Activated CD8-positive, alpha-beta memory T cell treated with anti-CD3 and anti-CD28 coated beads, Interleukin-2, amount 10 ng/mL, durations not matched to agents 7 days and 5 days (primary cell): ENCODE measurements at regions not wholly inside any gene's neighbourhood (a gene's known extent, or its start where the extent isn't known, plus 50 kb on each side); places are given as distances from the start of the nearest gene placed in this dataset.

Experiments
- ATAC-seq: fragments of 150-1000 bp; cut with Tn5 transposase; one replicate; pipeline ENCODE4 v1.10.0; 2021; ENCODE audit warnings: moderate library complexity
- CTCF ChIA-PET: fragments of 350-600 bp; sonication (Branson Sonifier 250); formaldehyde crosslinking; loops from one replicate; lab custom pipeline; 2021; ENCODE audit warnings: antibody characterized with exemption; lab: Charles Lee
- DNase-seq: peaks from one replicate; pipeline ENCODE4 v3.0.0-alpha.2; 2020
- H3K27ac Mint-ChIP-seq: one replicate; pipeline ENCODE4 v1.8.0; 2021; ENCODE audit warnings: mild to moderate bottlenecking, mixed read lengths
- H3K27me3 Mint-ChIP-seq: one replicate; pipeline ENCODE4 v1.8.0; 2021; ENCODE audit warnings: mixed read lengths
- H3K36me3 Mint-ChIP-seq: one replicate; pipeline ENCODE4 v1.8.0; 2021; ENCODE audit warnings: mild to moderate bottlenecking, mixed read lengths
- H3K4me1 Mint-ChIP-seq: one replicate; pipeline ENCODE4 v1.8.0; 2021; ENCODE audit warnings: mixed read lengths
- H3K4me3 Mint-ChIP-seq: one replicate; pipeline ENCODE4 v1.8.0; 2021; ENCODE audit warnings: mild to moderate bottlenecking, moderate library complexity, mixed read lengths
- H3K9me3 Mint-ChIP-seq: one replicate; pipeline ENCODE4 v1.8.0; 2022; ENCODE audit warnings: low read depth, mixed read lengths

DNA sequence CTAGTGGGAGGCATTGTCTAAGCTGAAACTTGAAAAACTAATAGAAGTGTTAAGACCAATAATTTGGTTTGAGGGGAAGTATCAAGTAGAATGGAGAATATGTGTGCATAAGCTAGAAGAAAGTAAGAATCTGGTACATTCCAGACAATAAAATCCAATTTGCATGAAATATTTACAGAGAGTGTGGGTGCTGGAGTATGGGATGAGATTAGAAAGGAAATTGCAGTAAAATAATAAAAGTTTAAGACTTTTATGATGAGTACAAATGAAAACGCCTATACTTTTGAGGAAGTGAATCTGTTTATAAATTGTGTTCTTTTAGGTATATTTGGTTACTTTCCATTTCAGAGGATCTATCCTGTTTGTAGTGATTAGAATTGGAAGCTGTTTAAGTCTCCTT, 165.4 kb upstream of the TNC start:
- no peak for ATAC-seq
- H3K27ac Mint-ChIP-seq = no peak overlapping the region
- CTCF ChIA-PET = no interaction called here
- no peaks in the 10 kb centered on the region for H3K36me3 Mint-ChIP-seq
- DNase-seq = no peak
- peaks cover 20% of the 10 kb centered on the region for H3K27me3 Mint-ChIP-seq
- H3K4me1 Mint-ChIP-seq = no peaks in the 10 kb centered on the region
- no peak overlapping the region for H3K4me3 Mint-ChIP-seq
- no peaks in the 10 kb centered on the region for H3K9me3 Mint-ChIP-seq

DNA sequence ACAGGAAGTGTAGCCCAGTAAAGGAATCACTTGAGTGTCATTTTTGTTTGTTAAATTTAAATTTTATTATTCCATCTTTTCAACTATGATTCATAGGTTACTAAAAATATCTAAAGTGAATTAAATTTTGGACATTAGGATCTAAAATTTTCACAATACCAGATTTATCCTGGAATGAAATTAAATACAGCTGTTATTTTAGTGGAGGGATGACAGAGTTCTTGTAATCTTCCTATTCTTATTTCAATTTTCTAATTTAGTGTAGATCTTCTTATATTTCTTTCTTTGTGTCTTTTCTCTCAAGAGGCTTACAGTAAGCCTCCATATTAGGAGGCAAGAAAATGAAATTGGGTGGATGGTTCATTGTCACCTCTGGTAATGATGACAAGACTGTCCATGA, 167.9 kb upstream of the TNC start:
- no peaks in the 10 kb centered on the region for H3K36me3 Mint-ChIP-seq
- ATAC-seq = no peak
- DNase-seq = no peak
- CTCF ChIA-PET = no interaction called here
- no peaks in the 10 kb centered on the region for H3K9me3 Mint-ChIP-seq
- H3K4me3 Mint-ChIP-seq = no peak overlapping the region
- H3K4me1 Mint-ChIP-seq = no peaks in the 10 kb centered on the region
- H3K27ac Mint-ChIP-seq = no peak overlapping the region
- peaks cover 7% of the 10 kb centered on the region for H3K27me3 Mint-ChIP-seq

DNA sequence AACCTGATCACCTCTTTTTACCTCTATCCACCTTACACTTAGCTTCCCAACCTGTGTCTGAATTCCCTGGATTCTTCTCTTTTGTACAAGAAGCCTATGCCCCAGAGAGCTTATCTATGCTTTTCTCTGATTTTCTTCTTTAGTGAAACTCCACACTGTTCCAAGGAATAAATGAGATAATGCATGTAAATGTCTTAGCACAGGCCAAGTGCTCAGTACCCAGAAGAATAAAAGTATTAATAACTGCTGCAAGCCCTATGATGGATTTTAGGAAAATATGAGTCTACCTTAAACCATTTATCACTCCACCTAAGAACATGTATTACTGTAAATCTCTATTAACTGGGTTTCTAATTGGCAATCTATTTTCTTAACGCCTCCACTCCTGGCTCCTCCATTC, 168.5 kb upstream of the TNC start:
- CTCF ChIA-PET = no interaction called here
- no peaks in the 10 kb centered on the region for H3K9me3 Mint-ChIP-seq
- H3K4me1 Mint-ChIP-seq = no peaks in the 10 kb centered on the region
- H3K36me3 Mint-ChIP-seq = no peaks in the 10 kb centered on the region
- no peak overlapping the region for H3K4me3 Mint-ChIP-seq
- DNase-seq (no peak), ATAC-seq (no peak)
- H3K27ac Mint-ChIP-seq = no peak overlapping the region
- peaks cover 7% of the 10 kb centered on the region for H3K27me3 Mint-ChIP-seq

GRCh38 chr9:115289757-115290208, 171.8 kb upstream of the TNC start:
- Mint-ChIP-seq H3K4me1 (no peaks in the 10 kb centered on the region), H3K9me3 (no peaks in the 10 kb centered on the region)
- CTCF ChIA-PET = no interaction called here

DNA sequence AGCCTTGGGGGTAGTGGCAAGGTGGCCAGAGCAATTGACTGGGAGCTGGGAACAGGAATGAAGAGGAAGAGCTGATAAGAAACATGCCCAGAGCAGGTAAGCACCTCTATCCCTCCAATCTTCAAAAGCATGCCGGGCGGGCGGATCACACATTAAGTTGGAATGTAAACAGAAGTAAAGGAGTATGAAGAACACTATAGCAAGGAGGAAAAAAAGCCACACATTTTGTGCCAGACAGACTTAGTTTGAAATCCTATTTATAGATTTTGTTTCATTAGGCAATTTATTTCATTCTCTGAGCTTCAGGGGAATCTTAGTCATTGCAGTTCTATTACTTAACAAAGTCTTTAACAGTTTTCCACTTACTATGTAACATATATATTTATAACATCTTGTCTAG, 173.9 kb upstream of the TNC start:
- H3K4me1 Mint-ChIP-seq = no peaks in the 10 kb centered on the region
- no peak overlapping the region for H3K4me3 Mint-ChIP-seq
- H3K27ac Mint-ChIP-seq = no peak overlapping the region
- CTCF ChIA-PET = no interaction called here
- ATAC-seq = no peak
- DNase-seq = no peak
- no peaks in the 10 kb centered on the region for H3K36me3 Mint-ChIP-seq
- no peaks in the 10 kb centered on the region for H3K9me3 Mint-ChIP-seq
- no peaks in the 10 kb centered on the region for H3K27me3 Mint-ChIP-seq

More at GRCh38 chr9:115289757-115290208, 171.8 kb upstream of the TNC start:
- Mint-ChIP-seq H3K27me3 (peaks cover 6% of the 10 kb centered on the region), H3K4me3 (no peak overlapping the region), H3K27ac (no peak overlapping the region), H3K36me3 (no peaks in the 10 kb centered on the region)
- ATAC-seq = no peak
- DNase-seq = no peak

DNA sequence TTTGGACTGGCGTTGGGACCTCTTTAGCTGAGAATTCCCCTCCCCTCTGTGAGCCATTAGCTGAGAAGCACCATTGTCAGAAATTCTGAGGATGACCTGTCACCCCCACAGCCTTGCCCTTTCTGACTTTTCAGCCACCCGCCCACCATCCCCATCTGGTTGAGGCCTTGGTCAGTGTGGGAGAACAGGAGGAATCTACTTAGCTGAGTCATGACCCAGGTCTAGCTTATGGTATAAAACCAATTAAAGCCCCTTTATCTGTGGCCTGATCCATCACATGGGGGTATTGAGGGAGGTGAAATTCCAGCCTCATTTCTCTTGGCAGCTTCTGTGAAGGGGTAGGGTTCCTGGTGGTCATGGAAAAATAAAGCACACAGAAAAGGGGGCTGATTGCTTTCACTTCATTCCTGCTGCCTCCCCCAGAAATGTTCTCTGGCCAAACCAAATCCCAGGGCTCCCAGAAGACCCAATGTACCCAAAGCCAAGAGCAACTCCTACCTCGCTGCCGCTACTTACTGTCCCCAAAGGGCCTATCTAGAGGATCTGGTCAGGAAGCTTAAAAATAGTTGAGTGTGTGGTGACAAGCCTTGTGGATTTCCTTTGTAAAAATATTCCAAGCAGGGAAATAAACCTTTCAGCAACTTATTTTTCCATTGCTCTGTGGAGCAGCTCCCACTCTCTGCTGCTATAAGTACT, 174.8 kb upstream of the TNC start:
- ATAC-seq (no peak), DNase-seq (no peak)
- H3K9me3 Mint-ChIP-seq = no peaks in the 10 kb centered on the region
- H3K36me3 Mint-ChIP-seq = no peaks in the 10 kb centered on the region
- H3K4me3 Mint-ChIP-seq = no peak overlapping the region
- H3K27me3 Mint-ChIP-seq = no peaks in the 10 kb centered on the region
- H3K4me1 Mint-ChIP-seq = no peaks in the 10 kb centered on the region
- H3K27ac Mint-ChIP-seq = no peak overlapping the region
- CTCF ChIA-PET = no interaction called here

DNA sequence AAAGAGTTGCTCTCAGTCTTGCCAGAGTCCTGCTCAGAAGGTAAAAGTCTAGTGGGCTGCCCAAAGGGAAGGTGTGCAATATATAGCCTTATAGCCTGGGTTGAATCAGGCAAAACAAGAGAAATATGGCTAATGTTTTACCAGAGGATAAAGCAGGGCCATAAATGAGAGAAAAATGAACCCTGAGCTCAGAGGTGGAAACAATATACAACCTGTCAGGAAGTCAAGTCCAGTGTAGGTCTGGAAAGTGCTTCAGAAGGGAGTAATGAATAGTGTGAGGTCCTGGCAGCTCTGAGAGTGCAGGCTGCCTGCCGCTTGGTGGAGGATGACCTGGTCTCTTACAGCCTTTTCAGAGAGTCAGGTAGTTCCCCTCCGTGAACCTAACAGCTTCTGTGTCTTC, 177.8 kb upstream of the TNC start:
- peaks cover 3% of the 10 kb centered on the region for H3K27me3 Mint-ChIP-seq
- no peak for ATAC-seq
- no peaks in the 10 kb centered on the region for H3K36me3 Mint-ChIP-seq
- no peak overlapping the region for H3K4me3 Mint-ChIP-seq
- H3K27ac Mint-ChIP-seq = no peak overlapping the region
- CTCF ChIA-PET = no interaction called here
- H3K4me1 Mint-ChIP-seq = no peaks in the 10 kb centered on the region
- H3K9me3 Mint-ChIP-seq = no peaks in the 10 kb centered on the region
- DNase-seq = no peak

- ATAC-seq (no peak), DNase-seq (no peak)
- H3K4me3 Mint-ChIP-seq = no peak overlapping the region
- CTCF ChIA-PET = no interaction called here
- peaks cover 3% of the 10 kb centered on the region for H3K27me3 Mint-ChIP-seq
- no peak overlapping the region for H3K27ac Mint-ChIP-seq
- no peaks in the 10 kb centered on the region for H3K9me3 Mint-ChIP-seq
- H3K36me3 Mint-ChIP-seq = no peaks in the 10 kb centered on the region
- H3K4me1 Mint-ChIP-seq = no peaks in the 10 kb centered on the region
These were observed 179.0 kb upstream of the TNC start for GRCh38 chr9:115296831-115297565.

DNA sequence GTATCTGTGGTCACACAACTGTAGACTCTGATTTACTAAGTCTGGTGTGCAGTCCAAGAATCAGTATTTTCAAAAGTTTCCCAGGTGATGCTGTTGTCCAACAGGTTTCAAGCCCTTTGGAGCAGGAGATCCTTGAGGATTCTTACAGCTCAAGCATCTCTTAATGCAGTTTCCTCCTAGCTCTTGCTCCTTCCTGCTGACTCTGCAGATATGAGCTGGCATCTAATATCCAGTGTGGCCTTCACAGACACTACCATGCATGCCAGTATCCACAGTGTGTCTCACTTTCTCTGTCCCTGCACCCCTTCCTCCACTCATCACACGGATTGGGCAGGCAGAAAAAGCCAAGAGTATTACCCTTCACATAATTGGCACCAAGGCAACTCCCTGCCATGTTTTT, 182.2 kb upstream of the TNC start:
- no peak overlapping the region for H3K4me3 Mint-ChIP-seq
- H3K4me1 Mint-ChIP-seq = no peaks in the 10 kb centered on the region
- DNase-seq (no peak), ATAC-seq (no peak)
- H3K36me3 Mint-ChIP-seq = no peaks in the 10 kb centered on the region
- peaks cover 7% of the 10 kb centered on the region for H3K27me3 Mint-ChIP-seq
- CTCF ChIA-PET = no interaction called here
- H3K9me3 Mint-ChIP-seq = no peaks in the 10 kb centered on the region
- H3K27ac Mint-ChIP-seq = no peak overlapping the region

GRCh38 chr9:115300874-115301273, 182.9 kb upstream of the TNC start:
- Mint-ChIP-seq H3K4me1 (no peaks in the 10 kb centered on the region), H3K9me3 (no peaks in the 10 kb centered on the region), H3K36me3 (no peaks in the 10 kb centered on the region), H3K27me3 (peaks cover 7% of the 10 kb centered on the region), H3K4me3 (no peak overlapping the region), H3K27ac (no peak overlapping the region)
- ATAC-seq = no peak
- DNase-seq = no peak
- CTCF ChIA-PET = no interaction called here

DNA sequence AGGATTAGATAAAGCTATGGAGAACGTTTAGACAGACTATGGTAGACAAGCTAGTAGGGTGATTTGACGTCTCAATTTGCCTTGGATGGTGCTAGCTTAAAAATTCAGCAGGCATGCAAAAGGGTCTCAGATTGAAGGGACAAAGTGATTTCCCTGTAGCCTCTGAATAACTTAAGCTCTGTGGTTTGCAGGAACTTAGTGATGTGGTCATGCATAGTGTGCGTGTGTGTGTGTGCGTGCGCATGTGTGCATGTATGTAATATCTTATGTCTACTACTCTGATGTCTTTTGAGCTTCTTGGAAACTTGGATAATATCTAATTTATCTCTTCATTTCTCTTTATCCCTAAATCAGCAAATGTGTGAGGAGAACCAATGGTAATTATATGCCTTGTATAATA, 183.6 kb upstream of the TNC start:
- Mint-ChIP-seq H3K4me3 (no peak overlapping the region), H3K36me3 (no peaks in the 10 kb centered on the region), H3K4me1 (no peaks in the 10 kb centered on the region), H3K9me3 (no peaks in the 10 kb centered on the region), H3K27me3 (peaks cover 7% of the 10 kb centered on the region), H3K27ac (no peak overlapping the region)
- DNase-seq (no peak), ATAC-seq (no peak)
- CTCF ChIA-PET = no interaction called here

GRCh38 chr9:115305543-115305942, 187.6 kb upstream of the TNC start:
- no peak for ATAC-seq
- CTCF ChIA-PET = no interaction called here
- H3K4me3 Mint-ChIP-seq = no peak overlapping the region
- H3K27ac Mint-ChIP-seq = no peak overlapping the region
- no peaks in the 10 kb centered on the region for H3K36me3 Mint-ChIP-seq
- DNase-seq = no peak
- H3K9me3 Mint-ChIP-seq = no peaks in the 10 kb centered on the region
- no peaks in the 10 kb centered on the region for H3K4me1 Mint-ChIP-seq
- peaks cover 5% of the 10 kb centered on the region for H3K27me3 Mint-ChIP-seq

DNA sequence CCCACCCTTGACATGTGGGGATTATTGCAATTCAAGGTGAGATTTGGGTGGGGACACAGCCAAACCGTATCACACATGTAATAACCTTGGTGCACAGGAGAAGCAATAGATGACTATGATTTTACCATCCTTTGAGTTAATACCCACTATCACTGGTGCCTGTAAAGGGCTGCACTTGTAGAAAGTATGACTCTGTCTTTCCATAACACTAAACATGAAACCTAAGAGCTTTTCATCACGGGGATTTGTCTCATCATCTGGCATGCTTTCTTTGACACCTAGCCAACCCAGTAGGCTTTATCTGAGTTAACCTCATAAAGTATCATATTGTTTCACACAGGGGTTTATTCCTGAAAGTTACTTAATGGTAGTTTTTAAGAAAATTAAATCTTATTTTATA, 188.9 kb upstream of the TNC start:
- Mint-ChIP-seq H3K4me3 (no peak overlapping the region), H3K9me3 (no peaks in the 10 kb centered on the region), H3K36me3 (no peaks in the 10 kb centered on the region), H3K4me1 (no peaks in the 10 kb centered on the region), H3K27me3 (peaks cover 5% of the 10 kb centered on the region), H3K27ac (no peak overlapping the region)
- ATAC-seq (no peak), DNase-seq (no peak)
- CTCF ChIA-PET = no interaction called here

GRCh38 chr9:115313545-115313944, 195.6 kb upstream of the TNC start:
- ATAC-seq (no peak), DNase-seq (no peak)
- no peaks in the 10 kb centered on the region for H3K4me1 Mint-ChIP-seq
- CTCF ChIA-PET = no interaction called here
- H3K9me3 Mint-ChIP-seq = peaks cover 3% of the 10 kb centered on the region
- no peak overlapping the region for H3K4me3 Mint-ChIP-seq
- H3K36me3 Mint-ChIP-seq = no peaks in the 10 kb centered on the region
- no peak overlapping the region for H3K27ac Mint-ChIP-seq
- peaks cover 3% of the 10 kb centered on the region for H3K27me3 Mint-ChIP-seq
